ENCODE measurements at regions not wholly inside any gene's neighbourhood (a gene's known extent, or its start where the extent isn't known, plus 50 kb on each side); places are given as distances from the start of the nearest gene placed in this dataset.
"Not testable (repeated sequence)": the region's sequence is repeated elsewhere in the genome, so short reads cannot be mapped to it uniquely, and the experiment has no call there.

DNA sequence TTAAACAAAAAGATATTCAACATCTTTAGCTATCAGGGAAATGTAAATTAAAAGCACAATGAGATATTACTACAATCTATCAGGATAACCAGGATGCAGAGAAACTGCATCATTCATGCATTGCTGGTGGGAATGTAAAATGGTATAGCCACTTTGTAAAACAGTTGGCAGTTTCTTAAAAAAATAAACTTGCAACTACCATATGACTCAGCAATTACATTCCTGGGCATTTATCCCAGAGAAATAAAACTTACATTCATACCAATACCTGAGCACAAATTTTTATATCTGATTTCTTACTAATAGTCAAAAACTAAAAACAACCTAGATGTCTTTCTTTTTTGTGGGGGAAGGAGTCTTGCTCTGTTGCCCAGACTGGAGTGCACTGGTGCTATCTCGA lies 190.3 kb upstream of the TAB2 start:
- DNase-seq (ENCODE audit: low read depth), result no peak

DNA sequence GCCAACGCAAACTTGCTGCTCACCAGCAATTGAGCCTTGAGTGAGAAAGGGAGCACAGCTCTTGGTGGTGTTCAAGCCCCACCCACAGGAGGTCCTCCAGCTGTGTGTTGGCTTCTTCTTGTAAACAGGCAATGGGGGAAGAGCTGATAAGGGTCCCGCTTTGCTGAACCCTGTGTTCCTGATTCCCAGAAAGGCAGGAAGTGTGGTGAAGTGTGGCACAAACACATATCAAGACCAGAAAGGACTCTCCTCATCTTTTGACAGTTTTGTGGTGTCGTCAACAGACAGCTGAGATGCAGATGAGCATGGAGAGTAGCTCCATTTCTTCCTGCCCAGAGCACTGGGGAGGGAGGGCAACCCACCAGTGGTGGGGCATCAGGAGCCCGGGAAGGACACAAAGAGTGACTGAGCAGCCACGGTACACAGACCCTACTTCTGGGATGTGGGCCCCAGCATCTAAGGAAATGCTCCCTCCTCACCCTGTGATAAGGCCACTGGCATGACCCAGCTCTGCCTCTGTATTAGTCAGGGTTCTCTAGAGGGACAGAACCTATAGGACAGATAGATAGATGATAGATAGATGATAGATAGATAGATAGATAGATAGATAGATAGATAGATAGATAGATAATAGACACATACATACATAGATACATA lies 188.9 kb upstream of the TAB2 start:
- no peak for DNase-seq (ENCODE audit: low read depth)

DNA sequence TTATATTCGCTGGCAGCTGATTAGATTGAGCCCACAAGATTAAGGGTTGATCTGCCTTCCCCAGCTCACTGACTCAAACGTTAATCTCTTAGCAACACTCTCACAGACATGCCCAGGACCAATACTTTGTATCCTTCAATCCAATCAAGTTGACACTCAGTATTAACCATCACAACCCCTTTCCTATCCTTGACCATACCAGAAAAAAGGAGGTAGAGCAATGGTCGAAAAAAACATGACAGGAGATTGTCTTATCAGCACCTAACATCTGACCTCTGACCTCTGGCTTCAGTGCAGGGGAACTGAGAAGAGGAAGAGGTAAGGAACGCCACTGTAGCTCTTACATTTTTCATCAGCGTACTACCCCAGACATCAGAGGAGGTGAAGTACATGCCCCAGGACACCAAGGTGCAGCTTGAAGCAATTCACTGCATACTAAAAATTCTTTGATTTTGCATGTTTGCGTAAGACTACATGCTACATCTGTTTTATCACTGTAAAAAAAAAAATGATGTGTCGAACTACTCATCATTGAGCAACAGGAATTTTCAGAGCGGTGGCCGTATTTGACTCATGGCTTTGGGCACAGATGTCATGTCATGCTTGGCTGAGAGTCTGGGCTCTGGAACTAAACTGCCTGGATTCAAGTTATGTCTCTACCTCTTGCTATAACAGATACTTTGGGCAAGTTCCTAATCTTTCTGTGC lies 188.0 kb upstream of the TAB2 start:
- peak; percentile 47 for DNase-seq (ENCODE audit: low read depth)

DNA sequence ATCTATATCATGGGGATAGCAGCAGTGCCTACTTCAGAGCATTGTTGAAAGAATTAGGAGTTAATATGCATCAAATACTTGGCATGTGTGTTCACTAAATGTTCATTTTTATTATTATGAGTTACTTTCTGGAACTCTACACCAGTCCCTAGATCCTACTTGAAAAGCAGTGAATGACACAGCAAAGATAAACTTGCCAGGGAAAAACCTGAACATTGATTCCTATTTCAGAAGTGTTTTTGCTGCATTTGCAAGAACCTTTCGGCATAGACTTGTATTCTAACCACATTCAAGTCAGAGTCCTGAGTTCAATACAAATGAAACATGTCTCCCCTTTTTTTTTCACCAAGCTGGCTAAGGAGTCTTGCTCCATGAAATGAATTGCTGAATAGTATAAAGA lies 187.4 kb upstream of the TAB2 start:
- no peak for DNase-seq (ENCODE audit: low read depth)

DNA sequence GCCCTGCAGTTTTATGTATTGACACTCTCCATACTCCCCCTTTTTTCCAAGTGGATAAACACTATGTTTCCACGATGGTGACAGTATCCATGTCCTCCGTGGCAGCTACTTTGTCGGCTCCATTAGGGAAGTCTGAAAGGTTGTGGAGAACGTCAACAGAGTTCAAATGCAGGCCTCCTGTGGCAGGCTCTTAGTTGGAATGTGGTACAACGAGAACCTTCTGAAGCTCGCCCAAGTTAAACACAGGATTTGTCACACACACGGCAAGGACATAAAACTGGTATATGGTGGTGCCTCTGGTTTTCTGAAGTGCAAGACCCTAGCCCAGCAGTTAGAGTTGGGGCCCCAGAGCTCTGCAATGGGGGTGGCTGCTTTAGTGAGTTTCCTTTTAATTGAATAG lies 187.0 kb upstream of the TAB2 start:
- DNase-seq (ENCODE audit: low read depth), result no peak

DNA sequence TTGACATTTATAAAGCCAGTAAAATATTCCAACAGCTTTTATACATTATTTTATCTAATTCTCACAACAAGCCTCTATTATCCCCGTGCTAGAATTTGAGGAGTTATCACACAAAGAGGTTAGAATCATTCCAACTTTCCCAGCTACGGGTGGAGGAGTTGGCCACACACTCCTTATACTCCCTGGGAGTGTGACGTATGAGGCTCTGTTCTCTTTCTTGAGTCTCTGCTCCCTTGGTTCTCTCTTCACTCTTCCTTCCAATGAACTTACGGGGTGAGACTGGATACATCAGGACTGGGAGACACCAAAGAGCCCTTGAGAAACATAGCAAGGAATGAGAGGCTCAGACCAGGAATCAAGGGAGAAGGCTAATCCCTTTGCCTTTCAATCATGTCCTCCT lies 185.6 kb upstream of the TAB2 start:
- no peak for DNase-seq (ENCODE audit: low read depth)

DNA sequence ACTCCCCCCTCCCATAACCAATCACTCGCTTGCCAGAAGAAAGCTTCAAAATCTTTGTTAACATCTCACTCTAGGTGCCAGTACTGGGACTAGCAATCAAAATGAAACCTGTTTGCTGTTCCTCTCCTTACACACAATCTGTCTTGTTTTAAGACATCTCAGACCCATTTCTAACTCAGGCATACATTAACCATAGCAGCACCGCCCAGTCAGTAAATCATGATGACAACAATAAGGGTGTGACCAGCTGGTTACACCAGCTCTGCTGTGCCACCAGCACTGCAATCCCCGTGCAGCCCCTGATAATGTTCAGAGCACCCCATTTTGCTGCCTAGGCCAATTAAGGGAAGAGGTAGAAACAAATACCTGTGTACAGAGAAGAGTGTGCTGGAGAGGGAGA lies 185.2 kb upstream of the TAB2 start:
- DNase-seq (ENCODE audit: low read depth), result no peak

DNA sequence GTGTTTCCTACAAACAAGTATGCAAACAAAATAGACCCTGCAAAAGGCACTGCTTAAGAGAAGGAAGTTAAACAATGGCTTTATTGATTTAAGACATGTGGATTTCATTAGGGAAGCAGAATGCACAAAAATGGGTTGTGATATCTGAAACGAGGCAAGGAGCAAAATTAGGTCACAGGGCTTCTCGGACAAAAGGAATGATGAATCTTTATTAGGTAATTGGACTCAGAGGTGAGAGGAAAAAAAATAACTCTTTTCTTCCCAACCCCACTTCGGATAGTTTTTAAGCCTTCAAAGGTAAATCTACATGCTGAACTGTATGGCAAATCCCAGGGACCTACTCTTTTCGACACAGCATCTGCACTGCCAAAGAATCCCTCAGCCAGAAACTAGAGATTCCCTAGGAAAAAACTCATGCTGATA lies 183.0 kb upstream of the TAB2 start:
- DNase-seq (ENCODE audit: low read depth), result no peak

DNA sequence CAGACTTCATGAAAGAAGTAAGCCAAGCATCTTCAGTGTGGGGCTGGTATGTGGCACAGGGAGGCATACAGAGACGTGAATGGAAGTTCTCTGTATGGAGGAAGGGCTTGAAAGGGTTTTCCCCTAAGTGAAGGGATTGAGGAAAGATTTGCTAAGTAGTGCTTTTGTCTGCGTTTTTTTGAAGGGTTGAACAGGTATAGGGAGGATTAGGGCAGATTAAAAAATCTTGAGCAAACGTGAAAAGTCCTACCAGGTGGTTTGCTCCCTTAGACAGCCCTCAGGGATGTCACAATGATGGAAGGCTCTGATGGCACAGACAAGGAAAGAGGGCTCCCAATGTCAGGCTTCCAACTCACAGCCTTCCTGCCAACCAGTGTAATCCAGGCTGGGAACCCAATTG lies 181.7 kb upstream of the TAB2 start:
- no peak for DNase-seq (ENCODE audit: low read depth)

DNA sequence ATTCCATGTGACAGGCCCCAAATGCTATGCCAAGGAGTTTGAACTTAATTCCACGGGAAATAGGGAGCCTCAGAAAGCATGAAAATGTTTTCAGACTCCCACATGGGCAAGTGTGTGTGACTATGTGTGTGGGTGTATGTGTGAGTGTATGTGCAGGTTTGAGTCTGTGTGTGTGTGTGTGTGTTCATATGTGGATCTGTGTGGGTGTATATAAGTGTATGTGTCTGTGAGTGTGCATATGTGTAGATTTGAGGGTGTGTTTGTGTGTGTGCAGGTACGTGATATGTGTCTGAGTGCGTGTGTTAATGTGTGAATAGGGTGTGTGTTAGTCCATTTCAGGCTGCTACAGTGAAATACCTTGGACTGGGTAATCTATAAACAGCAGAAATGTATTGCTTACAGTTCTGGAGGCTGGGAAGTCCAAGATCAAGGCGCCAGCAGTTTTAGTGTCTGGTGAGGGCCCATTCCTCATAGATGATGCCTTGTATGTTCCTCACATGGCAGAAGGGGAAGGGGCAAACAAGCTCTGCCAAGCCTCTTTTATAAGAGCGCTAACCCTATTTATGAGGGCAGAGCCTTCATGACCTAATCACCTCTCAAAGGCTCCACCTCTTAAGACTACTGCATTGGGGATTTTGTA lies 181.1 kb upstream of the TAB2 start:
- no peak for DNase-seq (ENCODE audit: low read depth)

DNA sequence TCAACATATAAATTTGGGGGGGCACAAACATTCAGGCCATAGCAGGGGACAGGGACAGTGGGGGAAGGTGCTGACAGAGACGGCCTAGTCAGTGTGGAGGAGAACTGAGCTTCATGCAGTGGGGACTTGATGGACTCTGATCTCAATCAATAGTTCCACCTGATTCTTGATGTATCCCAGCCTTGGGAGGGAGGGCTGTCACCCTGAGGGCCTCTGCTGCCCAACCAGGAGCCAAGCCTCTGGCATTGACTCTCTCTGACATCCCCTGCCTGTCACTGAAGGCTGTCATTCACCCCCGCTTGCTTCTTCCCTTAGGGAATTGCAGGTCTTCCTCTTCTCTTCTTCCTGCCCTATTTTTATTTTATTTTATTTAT lies 180.6 kb upstream of the TAB2 start:
- no peak for DNase-seq (ENCODE audit: low read depth)

DNA sequence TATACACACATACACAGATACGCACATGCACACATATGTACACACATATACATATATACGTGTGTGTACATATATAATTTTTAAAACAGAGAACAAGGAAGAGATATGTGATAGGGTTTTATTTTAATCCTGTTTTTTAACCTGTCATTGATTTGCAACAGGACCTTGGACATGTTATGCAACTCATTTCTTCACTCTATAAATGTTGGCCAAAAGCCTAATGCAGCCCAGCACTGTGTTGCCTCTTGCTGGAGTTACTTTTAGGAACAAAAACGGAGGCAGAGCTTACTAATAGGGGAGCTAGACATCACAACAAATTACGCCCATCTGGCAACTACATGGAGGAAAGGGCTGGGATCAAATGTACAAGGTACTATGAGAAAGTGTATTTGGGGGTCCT lies 179.9 kb upstream of the TAB2 start:
- DNase-seq (ENCODE audit: low read depth), result no peak

DNA sequence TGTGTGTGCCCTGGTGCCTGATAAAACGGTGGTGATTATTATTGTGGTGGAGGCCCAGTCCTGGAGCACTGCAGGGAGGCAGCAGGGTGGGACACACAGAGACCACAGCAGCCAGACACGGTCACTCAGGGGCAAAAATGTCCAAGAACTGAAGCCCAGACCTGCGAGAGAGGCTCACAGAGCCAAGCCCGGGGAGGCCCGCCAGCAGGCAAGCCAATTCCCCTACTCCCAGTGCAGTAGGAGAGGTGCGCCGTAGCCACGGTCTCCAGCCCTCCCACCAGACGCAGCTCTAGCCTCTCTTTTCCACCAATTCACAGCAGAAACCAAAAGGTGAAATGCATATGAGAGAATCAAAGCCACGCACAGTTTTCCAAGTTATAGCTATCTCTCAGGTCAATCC lies 179.4 kb upstream of the TAB2 start:
- DNase-seq (ENCODE audit: low read depth), result no peak

DNA sequence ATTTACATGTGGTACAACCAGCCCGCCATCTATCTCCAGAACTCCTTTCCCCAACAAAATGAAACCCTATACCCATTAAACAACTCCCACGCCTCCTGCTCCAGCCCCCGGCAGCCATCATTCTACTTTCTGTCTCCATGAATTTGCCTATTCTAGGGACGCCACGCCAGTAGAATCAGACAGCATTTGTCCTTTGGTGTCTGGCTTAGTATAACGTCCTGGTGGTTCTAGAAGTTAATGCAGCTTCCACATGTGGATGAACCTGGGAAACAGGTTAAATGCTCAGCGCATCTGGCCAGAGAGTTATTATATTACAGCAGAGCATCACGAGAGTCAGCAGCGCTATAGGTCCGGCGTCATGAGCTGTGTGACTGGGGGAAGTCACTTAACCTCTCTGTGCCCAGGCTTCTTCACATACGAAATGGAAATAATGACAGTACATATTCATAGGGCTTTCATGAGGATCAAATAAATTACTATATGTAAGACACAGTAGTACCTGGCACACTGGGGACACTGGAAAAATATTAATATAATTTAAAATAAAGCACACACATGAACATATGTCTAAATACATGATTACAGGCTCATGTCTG lies 178.7 kb upstream of the TAB2 start:
- no peak for DNase-seq (ENCODE audit: low read depth)

DNA sequence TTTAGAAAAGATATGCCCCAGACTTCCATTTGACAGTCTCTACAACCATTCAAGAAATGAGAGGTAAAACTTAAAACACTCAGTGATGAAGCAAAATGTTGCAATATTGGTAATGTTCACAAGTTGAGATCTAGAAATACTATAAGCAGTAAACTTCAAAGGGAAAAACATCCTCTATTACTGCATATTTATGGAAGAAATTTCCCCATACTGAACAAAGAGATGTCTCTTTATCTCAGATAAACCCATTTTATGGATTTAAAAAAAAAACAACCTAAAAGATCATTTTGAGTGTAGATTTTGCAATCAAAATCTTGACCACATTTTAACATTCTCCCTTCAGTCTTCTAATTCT lies 177.8 kb upstream of the TAB2 start:
- no peak for DNase-seq (ENCODE audit: low read depth)

DNA sequence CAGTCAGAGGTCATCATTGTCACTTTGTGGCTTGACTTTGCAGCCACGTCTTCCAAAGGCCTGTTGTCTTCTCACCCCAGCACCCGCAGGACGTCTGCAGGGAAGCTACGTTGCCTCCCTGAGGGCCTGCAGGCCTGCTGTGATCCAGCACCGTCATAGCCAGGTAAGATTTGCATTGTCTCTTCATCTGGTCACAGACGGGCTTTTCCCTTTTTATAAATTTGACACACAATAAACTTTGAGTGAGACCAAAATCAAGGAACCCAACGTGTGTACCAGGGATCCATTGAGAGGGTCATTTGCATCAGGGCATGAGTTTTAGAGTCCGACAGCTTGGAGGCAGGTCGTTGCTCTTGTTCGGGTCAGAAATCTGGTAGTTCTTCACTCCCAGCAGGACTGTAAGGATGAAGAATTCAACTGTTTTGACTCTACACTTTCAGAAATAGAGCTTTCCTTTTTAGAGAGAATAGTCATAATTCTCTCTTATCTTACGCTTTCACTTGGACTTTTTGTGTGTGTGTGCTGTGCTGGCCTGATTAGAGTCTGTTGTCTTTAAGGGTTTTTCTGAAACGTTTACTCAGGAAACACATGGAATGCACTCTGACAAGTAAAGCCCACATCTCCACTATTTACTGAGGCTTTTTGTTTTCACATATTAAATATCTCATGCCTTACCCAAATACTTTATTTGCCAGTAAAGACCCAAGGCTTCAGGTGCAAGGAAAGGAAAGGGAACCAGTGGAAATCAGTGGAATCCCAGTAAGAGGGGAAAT lies 177.2 kb upstream of the TAB2 start:
- no peak for DNase-seq (ENCODE audit: low read depth)

DNA sequence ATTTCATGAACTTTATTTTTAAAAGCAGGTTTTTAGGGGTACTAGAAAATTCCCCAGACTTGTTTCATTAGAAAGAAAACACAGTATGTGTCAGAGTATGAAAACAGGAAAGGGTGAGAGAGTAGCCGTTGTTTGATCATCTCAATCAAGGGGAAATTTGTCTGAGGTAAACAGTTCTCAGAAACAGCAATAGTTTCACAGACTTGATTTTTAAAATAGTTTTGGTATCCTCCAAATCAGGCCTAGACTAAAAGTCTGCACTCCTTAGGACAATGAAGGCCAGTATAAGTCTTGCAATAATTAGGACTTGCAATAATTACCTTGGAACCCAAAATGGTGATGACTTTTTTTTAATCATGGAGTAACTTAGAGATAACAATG lies 176.6 kb upstream of the TAB2 start:
- no peak for DNase-seq (ENCODE audit: low read depth)

DNA sequence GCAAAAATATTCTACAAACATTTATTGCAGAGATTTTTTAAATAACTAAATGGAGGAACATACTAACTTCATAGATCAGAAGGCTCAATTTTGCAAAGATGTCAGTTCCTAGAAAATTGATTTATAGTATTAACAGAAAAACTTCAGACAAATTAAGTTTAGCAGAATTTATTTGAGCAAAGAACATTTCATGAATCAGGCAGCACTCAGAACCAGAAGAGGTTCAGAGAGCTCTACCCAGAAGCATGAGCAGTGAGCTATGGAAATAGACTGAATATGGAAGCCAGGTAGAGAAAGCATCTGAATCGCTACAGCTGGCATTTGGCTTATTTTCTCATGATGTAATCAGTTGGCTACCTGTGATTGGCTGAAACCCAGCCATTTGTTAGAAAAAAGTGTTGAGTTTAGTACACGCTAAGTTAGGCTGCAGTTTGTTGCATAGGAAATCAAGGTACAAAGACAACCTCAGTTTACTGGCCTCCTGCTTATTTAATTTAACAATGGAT lies 174.5 kb upstream of the TAB2 start:
- no peak for DNase-seq (ENCODE audit: low read depth)

DNA sequence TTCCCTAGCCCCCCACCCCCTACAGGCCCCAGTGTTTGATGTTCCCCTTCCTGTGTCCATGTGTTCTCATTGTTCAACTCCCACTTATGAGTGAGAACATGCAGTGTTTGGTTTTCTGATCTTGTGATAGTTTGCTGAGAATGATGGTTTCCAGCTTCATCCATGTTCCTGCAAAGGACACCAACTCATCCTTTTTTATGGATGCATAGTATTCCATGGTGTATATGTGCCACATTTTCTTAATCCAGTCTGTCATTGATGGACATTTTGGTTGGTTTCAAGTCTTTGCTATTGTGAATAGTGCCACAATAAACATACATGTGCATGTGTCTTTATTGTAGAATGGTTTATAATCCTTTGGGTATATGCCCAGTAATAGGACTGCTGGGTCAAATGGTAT lies 171.7 kb upstream of the TAB2 start:
- not testable (repeated sequence) for DNase-seq (ENCODE audit: low read depth)

DNA sequence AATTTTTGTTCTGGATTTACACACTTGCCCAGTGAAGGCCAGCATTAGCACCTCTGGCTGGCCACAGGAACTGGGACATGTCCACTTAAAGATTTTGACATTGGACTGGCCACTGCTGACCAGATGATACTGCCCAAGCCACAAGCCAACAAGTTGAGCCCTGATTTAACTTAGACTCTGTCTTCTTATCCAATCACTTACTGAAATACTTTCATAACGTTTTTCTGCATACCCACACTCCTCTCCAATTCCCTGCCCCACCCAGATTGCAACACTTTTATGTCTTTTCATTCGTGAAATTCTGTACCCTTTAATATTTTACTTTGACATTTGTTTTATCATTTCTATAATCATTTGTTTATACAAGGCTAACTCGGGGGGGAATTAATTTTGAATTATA lies 170.3 kb upstream of the TAB2 start:
- DNase-seq (ENCODE audit: low read depth), result no peak

DNA sequence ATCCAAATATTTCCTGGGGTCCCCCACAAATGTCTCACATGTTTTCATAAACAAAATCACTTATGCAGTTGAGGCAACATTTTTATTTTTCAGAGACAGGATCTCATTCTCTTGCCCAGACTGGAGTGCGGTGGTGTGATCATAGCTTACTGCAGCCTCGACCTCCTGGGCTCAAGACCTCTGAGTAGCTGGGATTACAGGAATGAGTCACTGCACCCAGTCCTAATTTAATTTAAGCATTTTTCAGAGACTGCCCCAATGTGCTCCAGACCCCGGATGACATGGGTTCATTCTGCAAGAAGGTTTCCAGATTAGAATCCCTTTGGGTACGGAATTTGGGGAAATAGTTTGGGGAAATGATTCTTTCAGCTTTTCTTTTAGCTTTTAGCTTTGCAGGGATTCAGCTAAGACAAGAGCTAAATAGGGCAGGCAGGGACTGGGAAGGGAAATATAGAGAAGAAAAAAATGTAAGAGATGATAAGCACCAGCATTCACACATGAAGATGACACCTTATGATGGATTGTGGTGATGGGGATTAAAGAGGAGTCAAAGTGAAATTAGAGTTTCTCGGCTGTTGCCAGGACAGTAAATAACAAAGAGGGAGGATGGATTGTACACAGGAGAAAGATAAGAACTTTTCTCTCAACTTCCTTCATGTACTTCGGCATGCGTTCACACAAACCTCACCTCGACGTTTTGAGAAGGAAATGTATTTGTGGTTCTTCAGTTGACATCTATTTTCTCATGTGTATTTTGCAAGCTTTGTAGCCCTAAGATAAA lies 169.4 kb upstream of the TAB2 start:
- no peak for DNase-seq (ENCODE audit: low read depth)

All from myocyte (in vitro differentiated cells).